ENCODE measurements at regions not wholly inside any gene's neighbourhood (a gene's known extent, or its start where the extent isn't known, plus 50 kb on each side); places are given as distances from the start of the nearest gene placed in this dataset.

GRCh38 chr12:130222519-130223218 is 60.4 kb downstream of the FZD10 start:
- Histone ChIP-seq H3T11ph (ENCODE audit: low read length) (no peak overlapping the region), H2AFZ (ENCODE audit: low read length) (no peak overlapping the region), H3K23me2 (ENCODE audit: insufficient read length, low read depth, low read length, poor library complexity, severe bottlenecking) (no peaks in the 10 kb centered on the region), H3K56ac (ENCODE audit: insufficient read length, low read depth, low read length) (no peak overlapping the region), H3K4me1 (ENCODE audit: insufficient read depth, low read length) (peaks cover 8% of the 10 kb centered on the region), H2BK12ac (ENCODE audit: insufficient read length, low read depth, low read length) (no peak overlapping the region), H2AK5ac (ENCODE audit: insufficient read length, low read length) (no peak overlapping the region), H3K9me3 (ENCODE audit: control insufficient read depth, low read depth, low read length) (no peaks in the 10 kb centered on the region), H3K4ac (ENCODE audit: low read depth, low read length) (no peak overlapping the region), H3K9ac (ENCODE audit: extremely low read depth, insufficient read length, low read length) (no peak overlapping the region), H3K23ac (ENCODE audit: insufficient read length, low read depth, low read length) (no peak overlapping the region), H3K4me2 (ENCODE audit: insufficient read depth, insufficient read length, low read length) (peak overlapping the region; percentile 32), H2BK15ac (ENCODE audit: low read depth, low read length) (no peak overlapping the region), H4K20me1 (ENCODE audit: control insufficient read depth, insufficient read depth, insufficient read length) (no peaks in the 10 kb centered on the region), H3K14ac (ENCODE audit: insufficient read depth, low read length) (no peak overlapping the region), H4K8ac (replicated peaks; ENCODE audit: insufficient read length, low read depth, low read length) (no peak overlapping the region), H2BK5ac (ENCODE audit: insufficient read length, low read length) (no peak overlapping the region), H2BK20ac (ENCODE audit: low read depth, low read length, poor library complexity, severe bottlenecking) (no peak overlapping the region), H3K27me3 (ENCODE audit: insufficient read depth, low read length) (peaks cover 26% of the 10 kb centered on the region; the same call in 1 of the 2 replicates), H3K27ac (ENCODE audit: insufficient read length, low read depth, low read length) (no peak overlapping the region), H3K18ac (ENCODE audit: insufficient read length, low read depth, low read length) (no peak overlapping the region), H2BK120ac (ENCODE audit: low read depth, low read length, poor library complexity, severe bottlenecking) (no peak overlapping the region), H4K5ac (ENCODE audit: insufficient read length, low read depth, low read length) (no peak overlapping the region), H3K79me1 (ENCODE audit: insufficient read depth, low read depth, low read length, poor library complexity, severe bottlenecking) (no peaks in the 10 kb centered on the region), H4K91ac (ENCODE audit: insufficient read length, low read depth, low read length) (no peak overlapping the region), H3K79me2 (ENCODE audit: insufficient read depth, low read length) (no peaks in the 10 kb centered on the region)
- H3K9me3 Mint-ChIP-seq = peaks cover 7 to 10% of the 10 kb centered on the region in 2 experiments; a peak in 3 of 5 replicates
- peaks cover 34 to 46% of the 10 kb centered on the region in 2 experiments for H3K4me1 Mint-ChIP-seq
- TF ChIP-seq, protein P1, sequence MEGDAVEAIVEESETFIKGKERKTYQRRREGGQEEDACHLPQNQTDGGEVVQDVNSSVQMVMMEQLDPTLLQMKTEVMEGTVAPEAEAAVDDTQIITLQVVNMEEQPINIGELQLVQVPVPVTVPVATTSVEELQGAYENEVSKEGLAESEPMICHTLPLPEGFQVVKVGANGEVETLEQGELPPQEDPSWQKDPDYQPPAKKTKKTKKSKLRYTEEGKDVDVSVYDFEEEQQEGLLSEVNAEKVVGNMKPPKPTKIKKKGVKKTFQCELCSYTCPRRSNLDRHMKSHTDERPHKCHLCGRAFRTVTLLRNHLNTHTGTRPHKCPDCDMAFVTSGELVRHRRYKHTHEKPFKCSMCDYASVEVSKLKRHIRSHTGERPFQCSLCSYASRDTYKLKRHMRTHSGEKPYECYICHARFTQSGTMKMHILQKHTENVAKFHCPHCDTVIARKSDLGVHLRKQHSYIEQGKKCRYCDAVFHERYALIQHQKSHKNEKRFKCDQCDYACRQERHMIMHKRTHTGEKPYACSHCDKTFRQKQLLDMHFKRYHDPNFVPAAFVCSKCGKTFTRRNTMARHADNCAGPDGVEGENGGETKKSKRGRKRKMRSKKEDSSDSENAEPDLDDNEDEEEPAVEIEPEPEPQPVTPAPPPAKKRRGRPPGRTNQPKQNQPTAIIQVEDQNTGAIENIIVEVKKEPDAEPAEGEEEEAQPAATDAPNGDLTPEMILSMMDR (conservative IDR thresholded peaks at IDR 0.05) = peak; percentile 61
- peaks cover 0 to 2% (median 0%) of the 10 kb centered on the region in 3 experiments; a peak in 2 of 7 replicates for H3K36me3 Mint-ChIP-seq (ENCODE audit: insufficient read depth in 1 of 3, low read depth in 3 of 3)
- H3K27ac Mint-ChIP-seq = no peak overlapping the region
- peak; percentile 78 for DNase-seq
- H3K27me3 Mint-ChIP-seq (ENCODE audit: low read depth) = peaks cover 35% of the 10 kb centered on the region
- no CpG with 5 or more reads among the region's 23 CpGs for WGBS (ENCODE audit: extremely low coverage, insufficient read length, low lambda C conversion rate)
- H3K4me3 Mint-ChIP-seq = 0 out of 5 replicates have a peak overlapping the region, but pooled peaks of 1 of the 2 experiments have one; percentile 40

Data from H9 (cell line).